ENCODE measurements at regions not wholly inside any gene's neighbourhood (a gene's known extent, or its start where the extent isn't known, plus 50 kb on each side); places are given as distances from the start of the nearest gene placed in this dataset.

DNA sequence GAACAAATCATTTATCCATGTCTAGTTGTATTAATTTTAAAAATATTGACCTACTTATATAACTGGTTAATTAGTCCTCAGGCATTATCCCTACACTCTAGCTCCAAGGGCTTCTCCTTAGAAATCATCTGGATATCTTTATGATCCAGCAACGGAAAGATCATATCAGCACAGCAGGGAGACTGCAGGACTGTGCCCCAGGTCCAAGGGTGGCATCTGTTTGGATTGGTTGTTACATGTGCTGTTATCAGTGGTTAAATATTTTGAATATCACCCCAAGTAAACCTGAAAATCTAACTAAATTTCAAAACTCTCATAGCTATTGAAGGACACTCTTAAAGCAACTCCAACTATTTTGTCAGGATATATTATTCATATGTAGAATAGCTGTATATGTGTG is 556.2 kb upstream of the ZEB2 start:
- DNase-seq = no peak

GRCh38 chr2:145075454-145076062 is 555.6 kb upstream of the ZEB2 start:
- no peak for DNase-seq

GRCh38 chr2:145070703-145071102 is 550.8 kb upstream of the ZEB2 start:
- no peak for DNase-seq

- DNase-seq = no peak
These were observed 548.6 kb upstream of the ZEB2 start for GRCh38 chr2:145068509-145068908.

DNA sequence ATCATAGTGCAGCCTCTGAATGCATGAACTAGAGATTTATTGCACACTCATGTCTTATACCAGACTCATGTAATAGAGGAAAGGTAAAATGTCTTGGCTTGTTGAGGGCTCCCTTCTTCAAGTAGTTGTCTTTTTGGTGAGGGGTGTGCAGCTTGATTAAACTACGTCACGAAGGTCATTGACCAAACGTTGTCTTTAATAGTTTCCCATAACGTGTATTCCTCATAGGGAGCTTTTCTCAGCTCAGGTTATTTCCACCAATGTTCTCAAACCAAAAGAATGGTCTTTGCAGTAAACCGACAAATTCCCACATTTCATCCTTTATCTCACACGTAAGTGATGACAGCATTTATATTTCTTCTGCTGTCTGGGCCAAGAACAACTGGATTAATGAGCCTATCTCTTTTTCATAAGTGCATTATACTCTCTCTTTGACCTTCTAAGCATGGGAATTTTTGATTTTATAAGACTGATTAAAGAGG is 547.7 kb upstream of the ZEB2 start:
- no peak for DNase-seq

GRCh38 chr2:145066856-145067548 is 547.1 kb upstream of the ZEB2 start:
- DNase-seq = no peak

GRCh38 chr2:145066151-145066661 is 546.3 kb upstream of the ZEB2 start:
- DNase-seq = no peak

GRCh38 chr2:145065342-145065741 is 545.4 kb upstream of the ZEB2 start:
- no peak for DNase-seq

- no peak for DNase-seq
These were observed 544.6 kb upstream of the ZEB2 start for GRCh38 chr2:145064511-145064910.

- DNase-seq = no peak
These were observed 541.0 kb upstream of the ZEB2 start for GRCh38 chr2:145060876-145061275.

GRCh38 chr2:145059914-145060313 is 540.0 kb upstream of the ZEB2 start:
- DNase-seq = no peak

DNA sequence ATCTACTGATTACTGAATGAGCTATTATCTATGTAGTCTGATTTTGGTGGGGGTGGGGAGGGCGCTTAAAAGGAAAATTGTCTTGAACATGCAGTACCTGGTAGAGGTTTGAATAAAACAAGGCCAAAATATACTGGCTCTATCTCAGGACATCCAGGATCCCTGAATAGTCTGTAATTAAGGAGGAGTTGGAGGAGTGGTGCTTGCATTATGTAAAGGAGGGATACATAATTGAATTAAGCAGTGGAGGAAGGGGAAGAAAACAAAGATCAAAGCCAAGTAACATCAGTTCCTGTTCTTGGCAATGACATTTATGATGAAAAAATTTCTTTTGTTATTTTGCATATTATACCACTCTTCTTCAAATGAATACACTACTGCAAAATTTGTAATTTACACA is 539.4 kb upstream of the ZEB2 start:
- no peak for DNase-seq

DNA sequence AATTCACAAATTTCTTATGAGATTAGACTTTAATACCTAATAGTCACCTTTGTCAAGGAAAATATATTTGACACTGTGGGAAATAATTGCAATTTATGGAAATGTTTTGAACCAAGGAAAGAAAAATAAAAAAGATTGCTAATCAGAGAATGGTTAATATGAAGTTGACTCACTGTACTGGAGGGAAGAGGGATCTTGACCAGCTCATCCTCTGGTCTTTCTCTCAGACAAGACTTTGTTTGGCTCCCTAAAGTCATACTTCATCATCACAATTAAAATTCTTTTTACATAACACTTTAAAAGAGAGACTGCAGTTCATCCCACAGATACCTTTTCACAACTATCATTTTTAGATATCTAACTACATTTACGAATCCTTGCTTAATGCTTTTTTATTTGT is 538.5 kb upstream of the ZEB2 start:
- DNase-seq = no peak

DNA sequence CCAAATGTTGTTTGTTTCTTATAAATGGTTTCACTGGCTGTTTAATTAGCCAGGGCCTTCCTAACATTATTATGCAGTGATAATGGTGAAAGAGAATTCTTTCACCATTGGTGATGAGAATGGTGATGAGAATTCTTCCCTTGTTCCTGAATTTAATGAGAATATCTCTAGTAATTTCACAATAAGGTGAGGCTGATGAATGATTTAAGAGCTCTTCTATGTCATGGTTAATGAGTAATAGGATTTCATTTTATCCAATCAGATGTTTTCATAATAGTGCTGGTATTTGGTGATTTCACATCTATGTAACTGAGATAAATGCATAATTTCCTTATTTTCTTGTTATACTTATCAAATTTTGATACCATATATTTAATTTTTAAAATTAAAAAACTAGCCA is 535.7 kb upstream of the ZEB2 start:
- no peak for DNase-seq

DNA sequence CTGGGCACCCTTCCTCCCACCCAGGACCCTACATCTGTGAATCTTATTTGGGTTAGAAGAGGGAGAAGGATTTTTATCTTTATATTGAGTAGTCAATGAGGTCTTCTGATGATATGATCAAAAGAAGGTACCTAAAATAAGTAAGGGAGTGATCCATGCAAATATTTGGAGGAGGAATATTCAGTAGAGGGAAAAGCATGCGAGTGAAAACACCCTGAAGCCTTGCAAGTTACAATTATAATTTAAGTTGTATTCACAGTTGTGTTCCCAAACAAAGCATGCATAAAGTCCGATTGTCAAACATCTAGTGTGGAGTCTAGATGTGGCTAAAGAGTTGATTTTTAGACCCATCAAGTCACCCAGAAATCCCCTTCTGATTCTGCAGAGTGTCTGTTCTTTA is 530.2 kb upstream of the ZEB2 start:
- no peak for DNase-seq

DNA sequence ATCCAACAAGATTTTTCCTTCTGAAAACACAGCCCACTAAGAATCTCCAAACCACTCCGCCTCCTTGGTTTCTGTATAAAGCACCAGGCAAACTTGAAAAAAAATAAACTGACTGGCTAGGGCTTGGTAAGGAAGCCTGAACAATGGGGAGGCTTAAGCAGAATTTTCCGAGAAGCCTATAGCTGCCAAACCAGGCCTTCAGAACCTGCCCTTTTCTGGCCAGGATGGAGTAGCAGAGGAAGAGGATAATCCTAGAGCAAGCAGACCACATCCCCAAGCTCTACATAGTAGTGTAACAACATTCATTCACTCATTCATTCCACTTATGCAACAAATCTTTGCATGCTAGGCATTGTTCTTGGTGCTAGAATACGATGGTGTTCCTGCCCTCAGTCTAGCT is 529.6 kb upstream of the ZEB2 start:
- DNase-seq = no peak

GRCh38 chr2:145047554-145047953 is 527.6 kb upstream of the ZEB2 start:
- DNase-seq = no peak

GRCh38 chr2:145044491-145044890 is 524.6 kb upstream of the ZEB2 start:
- DNase-seq = no peak

- no peak for DNase-seq
These were observed 523.5 kb upstream of the ZEB2 start for GRCh38 chr2:145043399-145043834.

- DNase-seq = no peak
These were observed 521.8 kb upstream of the ZEB2 start for GRCh38 chr2:145041706-145042105.

DNA sequence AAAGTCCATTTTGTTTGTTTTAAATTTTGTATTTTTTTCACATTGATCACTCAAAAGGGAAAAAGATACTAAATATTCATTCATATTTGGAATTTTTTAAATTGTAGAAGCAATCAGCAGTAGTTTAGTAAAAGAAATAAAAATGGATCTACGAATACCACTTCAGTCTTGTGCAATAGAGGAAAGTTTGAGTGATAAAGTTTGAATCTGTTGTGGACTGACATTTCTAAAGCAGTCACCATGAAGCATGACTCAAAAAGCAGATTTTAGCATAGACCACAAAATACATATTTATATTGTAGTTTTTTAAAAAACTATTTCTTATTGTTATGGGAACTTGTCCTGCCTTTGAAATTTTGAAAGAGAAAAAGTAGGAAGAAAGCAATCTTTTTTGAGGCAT is 520.5 kb upstream of the ZEB2 start:
- no peak for DNase-seq

- no peak for DNase-seq
These were observed 518.2 kb upstream of the ZEB2 start for GRCh38 chr2:145038041-145038525.

DNA sequence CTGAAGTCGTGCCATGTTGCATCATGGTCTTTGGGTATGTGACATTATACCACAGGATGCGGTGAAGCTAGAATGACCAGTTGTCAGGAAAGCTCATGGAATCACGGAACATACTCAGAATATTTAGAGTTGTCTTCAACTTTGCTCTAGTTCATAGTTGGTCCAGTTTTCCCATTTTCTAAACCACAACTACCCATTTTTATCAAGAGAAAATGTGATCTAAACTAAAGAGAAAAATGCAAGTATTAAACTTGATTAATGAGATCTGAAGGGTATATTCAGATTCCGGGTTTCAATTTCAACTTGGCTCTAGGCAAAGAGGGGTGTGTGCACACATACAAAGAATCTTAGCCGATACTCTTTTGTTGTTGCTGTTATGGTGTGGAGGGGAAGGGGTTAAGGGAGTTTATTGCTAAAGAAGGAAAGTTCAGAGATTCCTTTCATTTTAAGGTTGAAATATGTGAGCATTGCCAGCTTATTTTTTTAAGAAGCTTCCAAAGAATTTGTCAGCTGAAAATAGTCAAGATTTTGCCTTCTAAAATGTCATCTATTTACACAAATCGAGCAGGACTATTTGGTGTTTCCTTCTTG is 516.6 kb upstream of the ZEB2 start:
- DNase-seq = no peak

- DNase-seq = no peak
These were observed 514.6 kb upstream of the ZEB2 start for GRCh38 chr2:145034511-145034910.

Data from activated naive CD4-positive, alpha-beta T cell (primary cell).